H9 (cell line): ENCODE measurements at regions not wholly inside any gene's neighbourhood (a gene's known extent, or its start where the extent isn't known, plus 50 kb on each side); places are given as distances from the start of the nearest gene placed in this dataset.

Experiments used
- DNase-seq: peaks from one replicate; pipeline ENCODE4 v3.0.0-alpha.2; 2017
- H2AFZ ChIP-seq: one replicate; pipeline ENCODE4 v1.6.1; 2013; ENCODE audit warnings: mild to moderate bottlenecking, low read length, control low read depth, moderate library complexity
- H2AK5ac ChIP-seq: 2 replicates; pipeline ENCODE4 v1.6.1; 2013; ENCODE audit warnings: low read length, control low read depth, mixed read lengths; ENCODE audit not compliant: insufficient read length
- H2BK120ac ChIP-seq: one replicate; pipeline ENCODE4 v1.6.1; 2013; ENCODE audit warnings: low read depth, mild to moderate bottlenecking, low read length, control low read depth, inconsistent platforms; ENCODE audit not compliant: poor library complexity, severe bottlenecking
- H2BK12ac ChIP-seq: 2 replicates; pipeline ENCODE4 v1.6.1; 2013; ENCODE audit warnings: low read length, control low read depth, mixed read lengths, low read depth; ENCODE audit not compliant: insufficient read length
- H2BK15ac ChIP-seq: 2 replicates; pipeline ENCODE4 v1.6.1; 2013; ENCODE audit warnings: low read depth, low read length, control low read depth
- H2BK20ac ChIP-seq: one replicate; pipeline ENCODE4 v1.6.1; 2013; ENCODE audit warnings: low read depth, mild to moderate bottlenecking, low read length, control low read depth, inconsistent platforms; ENCODE audit not compliant: poor library complexity, severe bottlenecking
- H2BK5ac ChIP-seq: 2 replicates; pipeline ENCODE4 v1.6.1; 2013; ENCODE audit warnings: low read length, control low read depth, mixed read lengths; ENCODE audit not compliant: insufficient read length
- H3K14ac ChIP-seq: 2 replicates; pipeline ENCODE4 v1.6.1; 2013; ENCODE audit warnings: low read length, control low read depth; ENCODE audit not compliant: insufficient read depth
- H3K18ac ChIP-seq: 2 replicates; pipeline ENCODE4 v1.6.1; 2013; ENCODE audit warnings: low read depth, mild to moderate bottlenecking, mixed read lengths, low read length, control low read depth; ENCODE audit not compliant: insufficient read length
- H3K23ac ChIP-seq: 2 replicates; pipeline ENCODE4 v1.6.1; 2013; ENCODE audit warnings: low read length, control low read depth, mixed read lengths, low read depth; ENCODE audit not compliant: insufficient read length
- H3K23me2 ChIP-seq: 2 replicates; pipeline ENCODE4 v1.6.1; 2013; ENCODE audit warnings: low read depth, mild to moderate bottlenecking, mixed read lengths, low read length, control low read depth; ENCODE audit not compliant: insufficient read length, poor library complexity, severe bottlenecking
- H3K27ac ChIP-seq: 2 replicates; pipeline ENCODE4 v1.5.1; 2013; ENCODE audit warnings: low read length, control low read depth, mixed read lengths, low read depth; ENCODE audit not compliant: insufficient read length
- H3K27me3 ChIP-seq: 2 replicates; pipeline ENCODE4 v1.6.1; 2013; ENCODE audit warnings: low read length, control low read depth, inconsistent platforms; ENCODE audit not compliant: insufficient read depth
- H3K4ac ChIP-seq: 2 replicates; pipeline ENCODE4 v1.6.1; 2013; ENCODE audit warnings: low read depth, mild to moderate bottlenecking, control low read depth, inconsistent platforms, low read length, moderate library complexity
- H3K4me1 ChIP-seq: 2 replicates; pipeline ENCODE4 v1.6.1; 2013; ENCODE audit warnings: low read length, control low read depth, inconsistent platforms; ENCODE audit not compliant: insufficient read depth
- H3K4me2 ChIP-seq: 2 replicates; pipeline ENCODE4 v1.6.1; 2013; ENCODE audit warnings: low read length, control low read depth, mixed read lengths; ENCODE audit not compliant: insufficient read length, insufficient read depth
- H3K56ac ChIP-seq: 2 replicates; pipeline ENCODE4 v1.6.1; 2013; ENCODE audit warnings: low read depth, mild to moderate bottlenecking, mixed read lengths, low read length, control low read depth; ENCODE audit not compliant: insufficient read length
- H3K79me1 ChIP-seq: 2 replicates; pipeline ENCODE4 v1.6.1; 2013; ENCODE audit warnings: low read depth, mild to moderate bottlenecking, moderate library complexity, low read length, control low read depth, inconsistent platforms; ENCODE audit not compliant: insufficient read depth, poor library complexity, severe bottlenecking
- H3K79me2 ChIP-seq: 2 replicates; pipeline ENCODE4 v1.6.1; 2013; ENCODE audit warnings: low read length, control low read depth, inconsistent platforms; ENCODE audit not compliant: insufficient read depth
- H3K9ac ChIP-seq: 2 replicates; pipeline ENCODE4 v1.6.1; 2013; ENCODE audit warnings: low read length, control low read depth, mixed read lengths; ENCODE audit not compliant: insufficient read length; ENCODE audit errors: extremely low read depth
- H3K9me3 ChIP-seq: one replicate; pipeline ENCODE4 v1.6.1; 2013; ENCODE audit warnings: low read depth, low read length, inconsistent platforms; ENCODE audit not compliant: control insufficient read depth
- H3T11ph ChIP-seq: one replicate; pipeline ENCODE4 v1.6.1; 2013; ENCODE audit warnings: mild to moderate bottlenecking, low read length, control low read depth, inconsistent platforms
- H4K20me1 ChIP-seq: one replicate; pipeline ENCODE4 v1.6.1; 2013; ENCODE audit not compliant: control insufficient read depth, insufficient read length, insufficient read depth
- H4K5ac ChIP-seq: 2 replicates; pipeline ENCODE4 v1.6.1; 2013; ENCODE audit warnings: low read depth, mild to moderate bottlenecking, mixed read lengths, low read length, control low read depth; ENCODE audit not compliant: insufficient read length
- H4K8ac ChIP-seq: replicated peaks from 2 replicates; pipeline ENCODE4 v1.6.1; 2013; ENCODE audit warnings: low read length, control low read depth, mixed read lengths, low read depth; ENCODE audit not compliant: insufficient read length
- H4K91ac ChIP-seq: 2 replicates; pipeline ENCODE4 v1.6.1; 2013; ENCODE audit warnings: low read depth, mild to moderate bottlenecking, moderate library complexity, mixed read lengths, low read length, control low read depth; ENCODE audit not compliant: insufficient read length
- H3K27ac Mint-ChIP-seq, 3 experiments: 2 replicates in 2 of 3; 3 replicates in 1 of 3; pipeline ENCODE4 v1.8.0; 2020 to 2021; ENCODE audit warnings: mixed read lengths in 3 of 3, mild to moderate bottlenecking in 1 of 3, moderate library complexity in 1 of 3
- H3K27me3 Mint-ChIP-seq: 2 replicates; pipeline ENCODE4 v1.8.0; 2021; ENCODE audit warnings: low read depth, mild to moderate bottlenecking, moderate library complexity, mixed read lengths
- H3K36me3 Mint-ChIP-seq, 3 experiments: 2 replicates in 2 of 3; 3 replicates in 1 of 3; pipeline ENCODE4 v1.8.0; 2020 to 2021; ENCODE audit warnings: low read depth in 3 of 3, mixed read lengths in 3 of 3; ENCODE audit not compliant: insufficient read depth in 1 of 3
- H3K4me1 Mint-ChIP-seq, 2 experiments: 2 replicates each; pipeline ENCODE4 v1.8.0; 2020; ENCODE audit warnings: mixed read lengths in 2 of 2
- H3K4me3 Mint-ChIP-seq, 2 experiments: 2 replicates in 1 of 2; 3 replicates in 1 of 2; pipeline ENCODE4 v1.8.0; 2020 to 2021; ENCODE audit warnings: mild to moderate bottlenecking in 2 of 2, mixed read lengths in 2 of 2, moderate library complexity in 1 of 2
- H3K9me3 Mint-ChIP-seq, 2 experiments: 2 replicates in 1 of 2; 3 replicates in 1 of 2; pipeline ENCODE4 v1.8.0; 2020; ENCODE audit warnings: mild to moderate bottlenecking in 2 of 2, mixed read lengths in 2 of 2, moderate library complexity in 1 of 2
- WGBS: extraction: QIAGEN DNeasy Blood & Tissue Kit; methylation state at CpG from one replicate; pipeline ENCODE4 v1.1.7; 2013; ENCODE audit warnings: missing lambda C conversion rate, low lambda C conversion rate, mixed read lengths; ENCODE audit not compliant: insufficient read length; ENCODE audit errors: extremely low coverage; 5-methylcytosine and 5-hydroxymethylcytosine counted together
- TF ChIP-seq, protein P1 (sequence below): fragments of 200-600 bp; sonication (generic); conservative IDR thresholded peaks from 3 replicates; pipeline ENCODE4 v1.8.0; 2021; ENCODE audit warnings: antibody characterized with exemption, mild to moderate bottlenecking

DNA sequence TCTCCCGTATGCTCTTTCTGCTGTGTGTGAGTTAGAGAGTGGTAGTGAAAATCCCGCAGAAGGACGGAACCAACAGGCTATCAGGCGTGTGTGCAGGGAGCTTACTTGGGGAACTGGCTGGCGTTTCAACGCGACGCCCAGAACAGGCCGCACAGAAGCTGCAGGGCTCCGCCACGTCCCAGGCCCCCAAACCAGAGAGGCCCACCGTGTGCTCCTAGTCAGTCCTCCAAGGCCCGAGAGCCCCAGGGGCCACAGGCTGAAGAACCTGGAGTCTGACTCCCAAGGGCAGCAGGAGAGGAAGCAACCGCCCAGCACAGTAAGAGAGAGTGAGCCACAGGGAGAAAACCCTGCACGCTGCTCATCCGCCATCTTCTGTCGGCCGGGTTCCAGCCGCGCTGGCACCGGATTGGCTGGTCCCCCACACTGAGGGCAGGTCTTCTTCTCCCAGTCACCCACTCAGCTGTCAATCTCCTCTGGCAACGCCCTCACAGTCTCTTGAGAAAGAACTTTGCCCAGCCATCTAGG lies 730.6 kb upstream of the VSTM2A start:
- Histone ChIP-seq H4K91ac (no peak overlapping the region), H4K8ac (no peak overlapping the region), H3K27me3 (no peaks in the 10 kb centered on the region), H3K4me2 (no peak overlapping the region), H3K9me3 (no peaks in the 10 kb centered on the region), H2BK5ac (no peak overlapping the region), H3K4me1 (no peaks in the 10 kb centered on the region), H3K27ac (no peak overlapping the region), H3T11ph (no peak overlapping the region), H2AK5ac (no peak overlapping the region), H3K23ac (no peak overlapping the region), H3K56ac (no peak overlapping the region), H2BK12ac (no peak overlapping the region), H3K79me2 (no peaks in the 10 kb centered on the region), H3K18ac (no peak overlapping the region), H3K23me2 (no peaks in the 10 kb centered on the region), H4K20me1 (no peaks in the 10 kb centered on the region), H3K79me1 (no peaks in the 10 kb centered on the region), H2BK120ac (no peak overlapping the region), H3K9ac (no peak overlapping the region), H4K5ac (no peak overlapping the region), H2BK20ac (no peak overlapping the region), H3K14ac (no peak overlapping the region), H3K4ac (no peak overlapping the region), H2AFZ (no peak overlapping the region), H2BK15ac (no peak overlapping the region)
- H3K36me3 Mint-ChIP-seq: no peaks in the 10 kb centered on the region
- no peaks in the 10 kb centered on the region for H3K4me1 Mint-ChIP-seq
- H3K27ac Mint-ChIP-seq: no peak overlapping the region
- TF ChIP-seq, protein P1, sequence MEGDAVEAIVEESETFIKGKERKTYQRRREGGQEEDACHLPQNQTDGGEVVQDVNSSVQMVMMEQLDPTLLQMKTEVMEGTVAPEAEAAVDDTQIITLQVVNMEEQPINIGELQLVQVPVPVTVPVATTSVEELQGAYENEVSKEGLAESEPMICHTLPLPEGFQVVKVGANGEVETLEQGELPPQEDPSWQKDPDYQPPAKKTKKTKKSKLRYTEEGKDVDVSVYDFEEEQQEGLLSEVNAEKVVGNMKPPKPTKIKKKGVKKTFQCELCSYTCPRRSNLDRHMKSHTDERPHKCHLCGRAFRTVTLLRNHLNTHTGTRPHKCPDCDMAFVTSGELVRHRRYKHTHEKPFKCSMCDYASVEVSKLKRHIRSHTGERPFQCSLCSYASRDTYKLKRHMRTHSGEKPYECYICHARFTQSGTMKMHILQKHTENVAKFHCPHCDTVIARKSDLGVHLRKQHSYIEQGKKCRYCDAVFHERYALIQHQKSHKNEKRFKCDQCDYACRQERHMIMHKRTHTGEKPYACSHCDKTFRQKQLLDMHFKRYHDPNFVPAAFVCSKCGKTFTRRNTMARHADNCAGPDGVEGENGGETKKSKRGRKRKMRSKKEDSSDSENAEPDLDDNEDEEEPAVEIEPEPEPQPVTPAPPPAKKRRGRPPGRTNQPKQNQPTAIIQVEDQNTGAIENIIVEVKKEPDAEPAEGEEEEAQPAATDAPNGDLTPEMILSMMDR: no peak
- no peak overlapping the region for H3K4me3 Mint-ChIP-seq
- H3K9me3 Mint-ChIP-seq: peaks cover 3 to 4% of the 10 kb centered on the region in 2 experiments; a peak in 2 of 5 replicates
- no CpG with 5 or more reads among the region's 22 CpGs for WGBS
- no peaks in the 10 kb centered on the region; the same call in 1 of the 2 replicates for H3K27me3 Mint-ChIP-seq
- DNase-seq: no peak
